Panc1 (cell line): ENCODE measurements at regions not wholly inside any gene's neighbourhood (a gene's known extent, or its start where the extent isn't known, plus 50 kb on each side); places are given as distances from the start of the nearest gene placed in this dataset.

Experiments
- ATAC-seq: fragments of 200-7000 bp; cut with Tn5 transposase; 2 replicates; pipeline ENCODE4 v1.9.1; 2020; ENCODE audit warnings: mild to moderate bottlenecking, moderate library complexity
- BruUV-seq: library from RNA; stranded (reverse); fragments of 400-500 nt; replicated peaks from 2 replicates; lab custom pipeline; 2021; lab: Mats Ljungman, UMichigan
- CTCF ChIA-PET: fragments of 300-600 bp; sonication (Branson Sonifier 250); formaldehyde crosslinking; loops from one replicate; lab custom pipeline; 2022; ENCODE audit warnings: antibody characterized with exemption; lab: Charles Lee
- POLR2A ChIA-PET: fragments of 300-600 bp; sonication (Branson Sonifier 250); formaldehyde crosslinking; loops from one replicate; lab custom pipeline; 2022; ENCODE audit warnings: antibody characterized with exemption; lab: Charles Lee
- DNase-seq: peaks from one replicate; pipeline ENCODE4 v3.0.0-alpha.2; 2010; ENCODE audit warnings: low read depth, low spot score
- H3K27ac ChIP-seq: 2 replicates; pipeline ENCODE4 v1.5.1; 2011; ENCODE audit warnings: mild to moderate bottlenecking, low read length, inconsistent platforms
- H3K27me3 ChIP-seq: fragments of 200-500 bp; sonication (Bioruptor generic); 2 replicates; pipeline ENCODE4 v1.6.0; 2014; ENCODE audit warnings: low read length, inconsistent platforms; ENCODE audit not compliant: control insufficient read depth, insufficient read depth
- H3K36me3 ChIP-seq: fragments of 200-500 bp; sonication (Bioruptor generic); 2 replicates; pipeline ENCODE4 v1.5.1; 2014; ENCODE audit warnings: inconsistent platforms, mild to moderate bottlenecking, low read length, moderate library complexity; ENCODE audit not compliant: control insufficient read depth, insufficient read depth
- H3K4me1 ChIP-seq: 2 replicates; pipeline ENCODE4 v1.5.1; 2011; ENCODE audit warnings: inconsistent platforms, mild to moderate bottlenecking, low read length, moderate library complexity; ENCODE audit not compliant: control insufficient read depth, insufficient read depth
- H3K4me3 ChIP-seq, 2 experiments: 2 replicates each; pipeline ENCODE4 v1.5.1; 2011 to 2012; ENCODE audit warnings: low read depth in 2 of 2, low read length in 2 of 2, mild to moderate bottlenecking in 2 of 2, inconsistent platforms in 1 of 2, moderate library complexity in 1 of 2
- H3K9me3 ChIP-seq: fragments of 200-500 bp; sonication (Bioruptor generic); 2 replicates; pipeline ENCODE4 v1.5.1; 2014; ENCODE audit warnings: low read depth, mild to moderate bottlenecking, inconsistent platforms, low read length, moderate library complexity; ENCODE audit not compliant: control insufficient read depth, insufficient read depth
- POLR2AphosphoS5 ChIP-seq: IDR thresholded peaks from 2 replicates; pipeline ENCODE4 v1.6.1; 2012; ENCODE audit warnings: mild to moderate bottlenecking, low read depth, low read length, moderate library complexity
- SIN3A ChIP-seq: IDR thresholded peaks from 2 replicates; pipeline ENCODE4 v1.6.1; 2012; ENCODE audit warnings: low read depth, mild to moderate bottlenecking, low read length, moderate library complexity, borderline replicate concordance; ENCODE audit not compliant: insufficient read depth
- TCF7L2 ChIP-seq: IDR thresholded peaks from 2 replicates; pipeline ENCODE4 v1.6.1; 2011; ENCODE audit warnings: mild to moderate bottlenecking, low read depth, low read length, inconsistent platforms
- in situ Hi-C: cut with HindIII; loops from 2 replicates; pipeline ENCODE4 v1.10.0; 2016; ENCODE audit warnings: low sequenced_read_pairs, low pct_unique_long_range_greater_than_20kb
- intact Hi-C: fragments of 100-400 bp; cut with micrococcal nuclease; formaldehyde crosslinking; loops from one replicate; pipeline ENCODE4 v1.10.0; 2022; ENCODE audit not compliant: unreplicated experiment
- TF ChIP-seq, protein P1 (sequence below), 2 experiments: IDR thresholded peaks; 2 replicates each; pipeline ENCODE4 v1.6.1; 2011 to 2012; ENCODE audit warnings: low read depth in 2 of 2, control low read depth in 1 of 2, low read length in 1 of 2, mild to moderate bottlenecking in 1 of 2, moderate library complexity in 1 of 2; ENCODE audit not compliant: insufficient read depth in 1 of 2
- TF ChIP-seq, protein P2 (sequence below): fragments of 450-650 bp; IDR thresholded peaks from 2 replicates; pipeline ENCODE4 v1.5.1; 2017; ENCODE audit warnings: mild to moderate bottlenecking

DNA sequence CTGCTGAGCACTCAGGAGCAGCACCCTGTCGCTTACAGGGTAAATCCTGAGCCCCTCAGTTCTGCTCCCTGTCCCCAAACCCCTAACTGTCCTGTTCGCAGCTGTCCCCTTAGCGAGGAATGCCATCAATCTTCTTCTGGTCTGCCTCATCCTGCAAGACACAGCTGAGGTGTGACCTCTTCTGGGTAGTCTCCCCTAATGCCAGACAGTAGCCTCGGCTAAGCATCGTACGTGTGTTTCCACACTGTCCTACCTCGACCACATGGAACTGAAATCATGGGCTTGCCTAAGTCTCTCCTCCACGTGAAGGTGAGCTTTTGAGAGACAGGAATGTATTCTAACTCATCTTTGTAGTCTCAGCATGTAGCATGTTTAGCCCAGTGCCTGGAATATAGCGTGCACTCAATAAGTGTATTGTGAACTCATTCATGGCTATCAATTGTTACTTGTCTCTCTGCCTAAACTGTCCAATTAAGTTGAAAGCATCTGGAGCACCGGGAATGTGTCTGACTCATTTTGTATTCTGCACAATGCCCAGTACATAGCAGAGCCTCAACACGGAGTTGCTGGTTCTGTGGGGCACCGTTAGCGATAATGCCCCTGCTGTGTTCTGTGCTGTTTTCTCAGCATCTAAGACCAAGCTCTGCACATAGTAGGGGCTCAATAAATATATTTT is 90.2 kb downstream of the HES1 start:
- intact Hi-C loops = no loop called here
- TF ChIP-seq SIN3A = no peak
- TF ChIP-seq, protein P1, sequence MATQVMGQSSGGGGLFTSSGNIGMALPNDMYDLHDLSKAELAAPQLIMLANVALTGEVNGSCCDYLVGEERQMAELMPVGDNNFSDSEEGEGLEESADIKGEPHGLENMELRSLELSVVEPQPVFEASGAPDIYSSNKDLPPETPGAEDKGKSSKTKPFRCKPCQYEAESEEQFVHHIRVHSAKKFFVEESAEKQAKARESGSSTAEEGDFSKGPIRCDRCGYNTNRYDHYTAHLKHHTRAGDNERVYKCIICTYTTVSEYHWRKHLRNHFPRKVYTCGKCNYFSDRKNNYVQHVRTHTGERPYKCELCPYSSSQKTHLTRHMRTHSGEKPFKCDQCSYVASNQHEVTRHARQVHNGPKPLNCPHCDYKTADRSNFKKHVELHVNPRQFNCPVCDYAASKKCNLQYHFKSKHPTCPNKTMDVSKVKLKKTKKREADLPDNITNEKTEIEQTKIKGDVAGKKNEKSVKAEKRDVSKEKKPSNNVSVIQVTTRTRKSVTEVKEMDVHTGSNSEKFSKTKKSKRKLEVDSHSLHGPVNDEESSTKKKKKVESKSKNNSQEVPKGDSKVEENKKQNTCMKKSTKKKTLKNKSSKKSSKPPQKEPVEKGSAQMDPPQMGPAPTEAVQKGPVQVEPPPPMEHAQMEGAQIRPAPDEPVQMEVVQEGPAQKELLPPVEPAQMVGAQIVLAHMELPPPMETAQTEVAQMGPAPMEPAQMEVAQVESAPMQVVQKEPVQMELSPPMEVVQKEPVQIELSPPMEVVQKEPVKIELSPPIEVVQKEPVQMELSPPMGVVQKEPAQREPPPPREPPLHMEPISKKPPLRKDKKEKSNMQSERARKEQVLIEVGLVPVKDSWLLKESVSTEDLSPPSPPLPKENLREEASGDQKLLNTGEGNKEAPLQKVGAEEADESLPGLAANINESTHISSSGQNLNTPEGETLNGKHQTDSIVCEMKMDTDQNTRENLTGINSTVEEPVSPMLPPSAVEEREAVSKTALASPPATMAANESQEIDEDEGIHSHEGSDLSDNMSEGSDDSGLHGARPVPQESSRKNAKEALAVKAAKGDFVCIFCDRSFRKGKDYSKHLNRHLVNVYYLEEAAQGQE (IDR thresholded peaks at IDR 0.05; ENCODE audit: insufficient read depth in 1 of 2, low read depth in 2 of 2, low read length in 1 of 2) = no peak
- TF ChIP-seq POLR2AphosphoS5 = no peak
- Histone ChIP-seq H3K9me3 (no peaks in the 10 kb centered on the region), H3K4me3 (no peak overlapping the region), H3K27me3 (no peaks in the 10 kb centered on the region), H3K36me3 (no peaks in the 10 kb centered on the region), H3K27ac (no peak overlapping the region), H3K4me1 (no peaks in the 10 kb centered on the region)
- CTCF ChIA-PET = no interaction called here
- in situ Hi-C loops = no loop called here
- POLR2A ChIA-PET = no interaction called here
- no peak for DNase-seq
- peak; percentile 57; the same call in 1 of the 2 replicates for ATAC-seq
- no TSS peak for BruUV-seq

DNA sequence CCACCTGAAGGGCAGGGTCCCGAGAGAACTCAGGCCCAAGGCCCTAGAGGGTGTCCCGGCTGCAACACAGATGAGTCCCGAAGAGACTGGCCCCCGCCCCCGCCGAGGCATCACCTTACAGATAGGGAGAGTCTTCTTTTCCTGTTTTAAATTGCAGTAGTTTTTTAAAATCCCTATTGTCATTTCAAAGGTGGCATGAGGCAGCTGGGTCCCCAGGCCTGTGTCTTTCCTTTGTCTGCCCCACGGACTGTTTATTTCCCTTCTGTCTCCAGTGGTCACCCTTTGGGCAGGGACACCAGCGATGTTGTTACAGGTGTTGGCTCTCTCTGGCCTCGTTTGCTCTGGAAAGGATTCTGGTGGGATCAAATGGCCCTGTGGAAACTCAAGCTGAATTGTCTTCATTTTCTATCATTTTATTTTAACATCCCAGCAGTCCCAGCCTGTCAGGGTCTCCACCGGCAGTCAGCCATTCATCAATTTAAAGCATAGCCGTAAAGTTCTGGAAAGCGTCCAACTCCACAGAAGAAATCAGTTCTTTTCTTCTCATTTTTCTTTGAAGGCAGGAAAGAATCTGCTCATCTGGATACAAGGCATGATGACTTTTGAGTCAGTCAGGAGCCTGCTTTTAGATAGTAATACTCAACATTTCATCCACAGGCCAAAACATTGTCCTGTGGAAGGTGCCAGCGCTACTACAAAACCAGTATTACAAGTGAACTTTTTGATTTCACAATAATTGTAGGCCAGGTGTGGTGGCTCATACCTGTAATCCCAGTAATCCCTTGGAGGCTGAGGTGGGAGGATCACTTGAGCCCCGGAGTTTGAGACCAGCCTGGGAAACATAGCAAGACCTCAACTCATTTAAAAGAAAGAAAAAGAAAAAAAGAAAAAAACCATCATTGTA is 96.2 kb downstream of the HES1 start:
- no peak overlapping the region for H3K4me3 ChIP-seq
- in situ Hi-C loops = no loop called here
- TF ChIP-seq, protein P1 (IDR thresholded peaks at IDR 0.05; ENCODE audit: insufficient read depth in 1 of 2, low read depth in 2 of 2, low read length in 1 of 2) = no peak
- TF ChIP-seq TCF7L2 (no peak), SIN3A (no peak), POLR2AphosphoS5 (no peak)
- TF ChIP-seq, protein P2, sequence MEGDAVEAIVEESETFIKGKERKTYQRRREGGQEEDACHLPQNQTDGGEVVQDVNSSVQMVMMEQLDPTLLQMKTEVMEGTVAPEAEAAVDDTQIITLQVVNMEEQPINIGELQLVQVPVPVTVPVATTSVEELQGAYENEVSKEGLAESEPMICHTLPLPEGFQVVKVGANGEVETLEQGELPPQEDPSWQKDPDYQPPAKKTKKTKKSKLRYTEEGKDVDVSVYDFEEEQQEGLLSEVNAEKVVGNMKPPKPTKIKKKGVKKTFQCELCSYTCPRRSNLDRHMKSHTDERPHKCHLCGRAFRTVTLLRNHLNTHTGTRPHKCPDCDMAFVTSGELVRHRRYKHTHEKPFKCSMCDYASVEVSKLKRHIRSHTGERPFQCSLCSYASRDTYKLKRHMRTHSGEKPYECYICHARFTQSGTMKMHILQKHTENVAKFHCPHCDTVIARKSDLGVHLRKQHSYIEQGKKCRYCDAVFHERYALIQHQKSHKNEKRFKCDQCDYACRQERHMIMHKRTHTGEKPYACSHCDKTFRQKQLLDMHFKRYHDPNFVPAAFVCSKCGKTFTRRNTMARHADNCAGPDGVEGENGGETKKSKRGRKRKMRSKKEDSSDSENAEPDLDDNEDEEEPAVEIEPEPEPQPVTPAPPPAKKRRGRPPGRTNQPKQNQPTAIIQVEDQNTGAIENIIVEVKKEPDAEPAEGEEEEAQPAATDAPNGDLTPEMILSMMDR = no peak
- no peaks in the 10 kb centered on the region for H3K4me1 ChIP-seq
- no peaks in the 10 kb centered on the region for H3K27me3 ChIP-seq
- no TSS peak for BruUV-seq
- H3K9me3 ChIP-seq = no peaks in the 10 kb centered on the region
- no peak overlapping the region for H3K27ac ChIP-seq
- ATAC-seq = no peak
- CTCF ChIA-PET = interaction anchor here (0.6 kb wide), 1 partner anchor 315 kb away, joined by 3 read pairs; no protein-coding TSS in a partner anchor
- H3K36me3 ChIP-seq = no peaks in the 10 kb centered on the region
- DNase-seq = no peak
- intact Hi-C loops = no loop called here
- POLR2A ChIA-PET = no interaction called here
